Hepatocyte (in vitro differentiated cells): ENCODE measurements at regions not wholly inside any gene's neighbourhood (a gene's known extent, or its start where the extent isn't known, plus 50 kb on each side); places are given as distances from the start of the nearest gene placed in this dataset.

Source experiments
- EZH2 ChIP-seq: fragments of 200-600 bp; sonication (generic); IDR thresholded peaks from 2 replicates; pipeline ENCODE4 v1.6.1; 2016; ENCODE audit warnings: antibody characterized with exemption, mild to moderate bottlenecking, borderline replicate concordance
- EZH2phosphoT487 ChIP-seq: fragments of 200-600 bp; sonication (generic); IDR thresholded peaks from one replicate; pipeline ENCODE4 v1.6.1; 2018; ENCODE audit warnings: antibody characterized with exemption, mild to moderate bottlenecking, low read depth, moderate library complexity; ENCODE audit not compliant: unreplicated experiment, severe bottlenecking
- TF ChIP-seq, protein P1 (sequence below): fragments of 200-600 bp; sonication (generic); IDR thresholded peaks from 2 replicates; pipeline ENCODE4 v1.5.1; 2016; ENCODE audit warnings: antibody characterized with exemption, mild to moderate bottlenecking; ENCODE audit not compliant: poor library complexity

DNA sequence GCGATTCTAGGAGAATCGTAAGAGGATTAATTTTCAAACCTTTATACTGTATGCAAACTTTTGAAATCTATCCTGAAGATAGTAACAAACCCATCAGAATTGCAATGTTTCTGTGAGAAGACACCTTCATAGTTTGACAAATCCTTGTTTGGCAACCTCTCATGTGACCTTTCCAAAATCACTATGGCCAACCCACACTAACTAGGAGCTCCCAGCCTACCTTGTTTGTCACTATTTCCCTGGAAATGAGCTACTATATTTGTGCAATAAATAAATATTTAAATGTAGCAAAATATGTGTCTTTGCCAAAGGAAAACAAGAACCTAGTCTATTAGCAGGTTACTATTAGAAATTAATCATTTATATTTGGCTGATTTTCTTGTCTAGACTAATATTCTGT is 173.7 kb downstream of the PPP1R2C start:
- TF ChIP-seq, protein P1, sequence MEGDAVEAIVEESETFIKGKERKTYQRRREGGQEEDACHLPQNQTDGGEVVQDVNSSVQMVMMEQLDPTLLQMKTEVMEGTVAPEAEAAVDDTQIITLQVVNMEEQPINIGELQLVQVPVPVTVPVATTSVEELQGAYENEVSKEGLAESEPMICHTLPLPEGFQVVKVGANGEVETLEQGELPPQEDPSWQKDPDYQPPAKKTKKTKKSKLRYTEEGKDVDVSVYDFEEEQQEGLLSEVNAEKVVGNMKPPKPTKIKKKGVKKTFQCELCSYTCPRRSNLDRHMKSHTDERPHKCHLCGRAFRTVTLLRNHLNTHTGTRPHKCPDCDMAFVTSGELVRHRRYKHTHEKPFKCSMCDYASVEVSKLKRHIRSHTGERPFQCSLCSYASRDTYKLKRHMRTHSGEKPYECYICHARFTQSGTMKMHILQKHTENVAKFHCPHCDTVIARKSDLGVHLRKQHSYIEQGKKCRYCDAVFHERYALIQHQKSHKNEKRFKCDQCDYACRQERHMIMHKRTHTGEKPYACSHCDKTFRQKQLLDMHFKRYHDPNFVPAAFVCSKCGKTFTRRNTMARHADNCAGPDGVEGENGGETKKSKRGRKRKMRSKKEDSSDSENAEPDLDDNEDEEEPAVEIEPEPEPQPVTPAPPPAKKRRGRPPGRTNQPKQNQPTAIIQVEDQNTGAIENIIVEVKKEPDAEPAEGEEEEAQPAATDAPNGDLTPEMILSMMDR = no peak
- no peak for TF ChIP-seq EZH2
- no peak for TF ChIP-seq EZH2phosphoT487
